ENCODE measurements at regions not wholly inside any gene's neighbourhood (a gene's known extent, or its start where the extent isn't known, plus 50 kb on each side); places are given as distances from the start of the nearest gene placed in this dataset.

GRCh38 chr7:4436936-4437335 lies 245.2 kb upstream of the FOXK1 start:
- TF ChIP-seq CTCF (IDR thresholded peaks at IDR 0.05), result no peak
- DNase-seq (ENCODE audit: extremely low spot score, unreplicated experiment), result peak; percentile 15
- H3K9me3 Mint-ChIP-seq (ENCODE audit: unreplicated experiment), result peaks cover 3% of the 10 kb centered on the region
- H3K4me1 Mint-ChIP-seq (ENCODE audit: unreplicated experiment), result no peaks in the 10 kb centered on the region
- peaks cover 3% of the 10 kb centered on the region for H3K27me3 Mint-ChIP-seq (ENCODE audit: unreplicated experiment)
- no peaks in the 10 kb centered on the region for H3K36me3 Mint-ChIP-seq (ENCODE audit: unreplicated experiment)
- H3K4me3 Mint-ChIP-seq (ENCODE audit: unreplicated experiment), result no peak overlapping the region
- no peak overlapping the region for H3K27ac Mint-ChIP-seq (ENCODE audit: unreplicated experiment)

- Mint-ChIP-seq H3K4me3 (ENCODE audit: unreplicated experiment) (no peak overlapping the region), H3K27me3 (ENCODE audit: unreplicated experiment) (peaks cover 3% of the 10 kb centered on the region), H3K36me3 (ENCODE audit: unreplicated experiment) (no peaks in the 10 kb centered on the region), H3K4me1 (ENCODE audit: unreplicated experiment) (no peaks in the 10 kb centered on the region), H3K9me3 (ENCODE audit: unreplicated experiment) (peaks cover 6% of the 10 kb centered on the region), H3K27ac (ENCODE audit: unreplicated experiment) (no peak overlapping the region)
- TF ChIP-seq CTCF (IDR thresholded peaks at IDR 0.05), result no peak
- no peak for DNase-seq (ENCODE audit: extremely low spot score, unreplicated experiment)
These were observed 244.2 kb upstream of the FOXK1 start for GRCh38 chr7:4437916-4438315.

DNA sequence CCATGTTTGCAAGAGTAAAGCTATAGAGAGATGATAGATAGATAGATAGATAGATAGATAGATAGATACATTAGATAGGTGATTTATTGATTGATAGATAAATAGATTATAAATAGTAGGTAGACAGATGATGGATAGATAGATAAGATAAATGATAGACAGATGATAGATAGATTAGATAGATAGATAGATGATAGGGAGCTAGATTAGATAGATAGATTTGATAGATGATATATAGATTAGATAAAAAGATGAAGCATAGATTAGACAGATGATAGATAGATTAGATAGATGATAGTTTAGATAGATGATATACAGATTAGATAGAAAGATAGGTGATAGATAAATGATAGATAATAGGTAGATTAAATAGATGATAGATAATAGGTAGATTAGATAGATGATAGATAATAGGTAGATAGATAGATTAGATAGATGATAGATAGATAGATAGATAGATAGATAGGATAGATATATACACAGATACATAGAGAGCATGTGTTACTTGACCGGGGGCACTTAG lies 243.3 kb upstream of the FOXK1 start:
- peaks cover 3% of the 10 kb centered on the region for H3K27me3 Mint-ChIP-seq (ENCODE audit: unreplicated experiment)
- no peak for TF ChIP-seq CTCF (IDR thresholded peaks at IDR 0.05)
- no peaks in the 10 kb centered on the region for H3K36me3 Mint-ChIP-seq (ENCODE audit: unreplicated experiment)
- no peak overlapping the region for H3K4me3 Mint-ChIP-seq (ENCODE audit: unreplicated experiment)
- H3K4me1 Mint-ChIP-seq (ENCODE audit: unreplicated experiment), result no peaks in the 10 kb centered on the region
- peaks cover 7% of the 10 kb centered on the region for H3K9me3 Mint-ChIP-seq (ENCODE audit: unreplicated experiment)
- H3K27ac Mint-ChIP-seq (ENCODE audit: unreplicated experiment), result no peak overlapping the region
- DNase-seq (ENCODE audit: extremely low spot score, unreplicated experiment), result no peak

DNA sequence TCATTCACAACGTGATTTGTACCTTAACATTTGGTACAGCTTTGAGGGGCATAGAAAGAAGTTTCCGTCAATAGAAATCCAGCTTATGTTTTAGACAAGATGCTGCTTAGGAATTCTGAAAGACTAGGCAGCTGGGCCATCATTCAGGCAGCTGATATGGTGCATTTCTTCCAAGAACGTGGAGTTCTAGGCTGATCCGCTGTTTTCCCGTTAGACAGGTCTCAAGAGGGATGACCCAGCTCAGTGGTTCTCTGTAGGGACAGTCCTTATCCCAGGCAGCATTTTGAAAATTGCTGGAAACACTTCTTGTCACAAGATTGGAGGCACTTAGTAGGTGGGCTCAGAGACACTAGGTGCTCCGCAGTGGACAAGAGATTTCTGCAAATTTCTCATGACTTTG lies 242.7 kb upstream of the FOXK1 start:
- no peak for DNase-seq (ENCODE audit: extremely low spot score, unreplicated experiment)
- H3K9me3 Mint-ChIP-seq (ENCODE audit: unreplicated experiment), result peaks cover 10% of the 10 kb centered on the region
- H3K4me1 Mint-ChIP-seq (ENCODE audit: unreplicated experiment), result no peaks in the 10 kb centered on the region
- no peak overlapping the region for H3K4me3 Mint-ChIP-seq (ENCODE audit: unreplicated experiment)
- TF ChIP-seq CTCF (IDR thresholded peaks at IDR 0.05), result no peak
- peaks cover 3% of the 10 kb centered on the region for H3K27me3 Mint-ChIP-seq (ENCODE audit: unreplicated experiment)
- H3K36me3 Mint-ChIP-seq (ENCODE audit: unreplicated experiment), result no peaks in the 10 kb centered on the region
- no peak overlapping the region for H3K27ac Mint-ChIP-seq (ENCODE audit: unreplicated experiment)

- H3K4me3 Mint-ChIP-seq (ENCODE audit: unreplicated experiment), result no peak overlapping the region
- no peaks in the 10 kb centered on the region for H3K27me3 Mint-ChIP-seq (ENCODE audit: unreplicated experiment)
- no peak for TF ChIP-seq CTCF (IDR thresholded peaks at IDR 0.05)
- H3K9me3 Mint-ChIP-seq (ENCODE audit: unreplicated experiment), result peaks cover 28% of the 10 kb centered on the region
- H3K4me1 Mint-ChIP-seq (ENCODE audit: unreplicated experiment), result no peaks in the 10 kb centered on the region
- H3K27ac Mint-ChIP-seq (ENCODE audit: unreplicated experiment), result no peak overlapping the region
- DNase-seq (ENCODE audit: extremely low spot score, unreplicated experiment), result no peak
- no peaks in the 10 kb centered on the region for H3K36me3 Mint-ChIP-seq (ENCODE audit: unreplicated experiment)
These were observed 238.0 kb upstream of the FOXK1 start for GRCh38 chr7:4444106-4444505.
